ENCODE measurements at regions not wholly inside any gene's neighbourhood (a gene's known extent, or its start where the extent isn't known, plus 50 kb on each side); places are given as distances from the start of the nearest gene placed in this dataset.

DNA sequence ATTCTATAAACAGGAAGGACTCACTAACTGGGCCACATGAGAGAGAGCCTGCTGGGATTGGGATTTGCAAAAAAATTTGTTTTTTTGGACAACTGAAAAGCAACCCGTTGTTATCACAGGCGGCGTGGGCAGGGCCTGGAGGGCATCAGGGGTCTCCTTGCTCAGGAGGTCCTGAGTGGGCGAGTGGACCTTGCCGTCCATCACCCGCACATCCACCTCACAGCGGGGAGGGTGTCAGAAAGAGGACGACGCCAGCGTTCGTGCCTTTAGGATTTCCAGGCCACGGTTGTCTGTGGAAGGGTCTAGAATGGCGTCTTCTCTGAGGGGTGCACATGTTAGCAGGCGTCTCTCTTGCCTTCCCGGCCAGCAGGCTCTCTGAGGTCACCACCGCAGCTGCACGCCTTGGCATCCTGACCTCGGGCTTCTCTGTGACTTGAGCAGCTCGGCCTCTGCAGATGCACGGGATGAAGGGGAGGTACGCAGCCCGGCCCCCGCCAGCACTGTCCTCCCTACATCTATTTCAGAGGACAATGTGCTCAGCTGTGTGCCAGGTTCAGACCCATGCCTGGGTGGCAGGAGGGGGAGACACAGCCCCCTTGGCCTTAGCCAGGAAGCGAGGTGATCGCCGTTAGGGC is 749.5 kb downstream of the BRD1 start:
- 63 to 68% (median 64%) methylated on average over 25 to 26 of the region's 26 CpGs for WGBS, 3 donors
- H3K27me3 ChIP-seq = no peaks in the 10 kb centered on the region
- no peaks in the 10 kb centered on the region for H3K36me3 ChIP-seq
- TF ChIP-seq, protein P1, sequence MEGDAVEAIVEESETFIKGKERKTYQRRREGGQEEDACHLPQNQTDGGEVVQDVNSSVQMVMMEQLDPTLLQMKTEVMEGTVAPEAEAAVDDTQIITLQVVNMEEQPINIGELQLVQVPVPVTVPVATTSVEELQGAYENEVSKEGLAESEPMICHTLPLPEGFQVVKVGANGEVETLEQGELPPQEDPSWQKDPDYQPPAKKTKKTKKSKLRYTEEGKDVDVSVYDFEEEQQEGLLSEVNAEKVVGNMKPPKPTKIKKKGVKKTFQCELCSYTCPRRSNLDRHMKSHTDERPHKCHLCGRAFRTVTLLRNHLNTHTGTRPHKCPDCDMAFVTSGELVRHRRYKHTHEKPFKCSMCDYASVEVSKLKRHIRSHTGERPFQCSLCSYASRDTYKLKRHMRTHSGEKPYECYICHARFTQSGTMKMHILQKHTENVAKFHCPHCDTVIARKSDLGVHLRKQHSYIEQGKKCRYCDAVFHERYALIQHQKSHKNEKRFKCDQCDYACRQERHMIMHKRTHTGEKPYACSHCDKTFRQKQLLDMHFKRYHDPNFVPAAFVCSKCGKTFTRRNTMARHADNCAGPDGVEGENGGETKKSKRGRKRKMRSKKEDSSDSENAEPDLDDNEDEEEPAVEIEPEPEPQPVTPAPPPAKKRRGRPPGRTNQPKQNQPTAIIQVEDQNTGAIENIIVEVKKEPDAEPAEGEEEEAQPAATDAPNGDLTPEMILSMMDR (IDR thresholded peaks at IDR 0.05) = no peak
- no peak for TF ChIP-seq EP300 (IDR thresholded peaks at IDR 0.05)
- TF ChIP-seq POLR2A (IDR thresholded peaks at IDR 0.05) = no peak
- no peaks in the 10 kb centered on the region for H3K9me3 ChIP-seq
- H3K4me1 ChIP-seq (ENCODE audit: insufficient read depth) = no peaks in the 10 kb centered on the region
- DNase-seq = peak in 1 of 5 donors; percentile 21
- H3K27ac ChIP-seq = no peak overlapping the region
- no peak overlapping the region for H3K4me3 ChIP-seq
- intact Hi-C loops (cut with DNase I) = no loop called here

DNA sequence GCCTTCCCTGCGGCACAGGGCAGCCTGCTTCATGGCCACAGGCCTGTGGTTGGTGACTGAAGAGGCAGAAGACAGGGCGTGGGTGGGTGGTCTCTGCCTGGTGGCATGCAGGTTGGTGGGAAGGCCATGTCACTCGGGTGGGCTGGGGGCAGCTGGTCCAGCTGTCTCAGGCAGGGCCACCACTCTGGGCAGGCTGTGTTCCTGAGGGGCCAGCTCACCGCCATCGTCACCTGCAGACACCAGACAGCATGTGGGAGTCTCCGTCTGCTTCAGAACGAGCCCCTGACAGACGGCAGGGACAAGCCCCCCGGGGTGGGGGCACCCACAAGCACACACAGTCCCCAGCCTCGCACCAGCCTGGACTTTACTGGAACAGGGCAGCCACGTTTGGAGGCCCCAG is 750.1 kb downstream of the BRD1 start:
- H3K27me3 ChIP-seq = no peaks in the 10 kb centered on the region
- intact Hi-C loops (cut with DNase I) = no loop called here
- 65 to 82% (median 72%) methylated on average over 11 of the region's 11 CpGs for WGBS, 3 donors
- no peaks in the 10 kb centered on the region for H3K36me3 ChIP-seq
- no peak overlapping the region for H3K27ac ChIP-seq
- H3K4me3 ChIP-seq = no peak overlapping the region
- H3K9me3 ChIP-seq = no peaks in the 10 kb centered on the region
- H3K4me1 ChIP-seq (ENCODE audit: insufficient read depth) = no peaks in the 10 kb centered on the region
- DNase-seq = no peak
- TF ChIP-seq EP300 (IDR thresholded peaks at IDR 0.05) = no peak
- TF ChIP-seq, protein P1 (IDR thresholded peaks at IDR 0.05) = no peak
- no peak for TF ChIP-seq POLR2A (IDR thresholded peaks at IDR 0.05)

DNA sequence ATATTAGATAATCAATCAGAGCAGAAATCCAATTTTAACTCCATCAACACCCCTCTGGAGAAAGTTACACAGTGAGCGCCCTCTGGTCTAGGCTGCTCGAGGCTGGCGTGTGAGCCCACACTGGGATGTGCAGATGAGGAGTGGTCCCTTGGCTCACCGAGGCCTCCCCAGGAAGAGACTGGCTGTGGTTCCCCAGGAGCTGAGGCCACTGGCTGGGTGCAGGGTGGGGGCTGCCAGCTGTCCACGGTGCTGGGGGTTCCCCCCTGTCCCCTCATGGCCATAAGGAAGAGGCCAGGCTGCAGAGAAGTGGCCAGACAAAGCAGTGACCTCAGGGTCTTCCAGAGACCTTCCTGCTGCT is 750.7 kb downstream of the BRD1 start:
- TF ChIP-seq POLR2A (IDR thresholded peaks at IDR 0.05) (no peak), EP300 (IDR thresholded peaks at IDR 0.05) (no peak)
- TF ChIP-seq, protein P1 (IDR thresholded peaks at IDR 0.05) = no peak
- Histone ChIP-seq H3K36me3 (no peaks in the 10 kb centered on the region), H3K4me1 (ENCODE audit: insufficient read depth) (no peaks in the 10 kb centered on the region), H3K9me3 (no peaks in the 10 kb centered on the region), H3K4me3 (no peak overlapping the region), H3K27ac (no peak overlapping the region), H3K27me3 (no peaks in the 10 kb centered on the region)
- no peak for DNase-seq
- intact Hi-C loops (cut with DNase I) = no loop called here
- WGBS, 3 donors = 75 to 78% (median 78%) methylated on average over 5 of the region's 5 CpGs

DNA sequence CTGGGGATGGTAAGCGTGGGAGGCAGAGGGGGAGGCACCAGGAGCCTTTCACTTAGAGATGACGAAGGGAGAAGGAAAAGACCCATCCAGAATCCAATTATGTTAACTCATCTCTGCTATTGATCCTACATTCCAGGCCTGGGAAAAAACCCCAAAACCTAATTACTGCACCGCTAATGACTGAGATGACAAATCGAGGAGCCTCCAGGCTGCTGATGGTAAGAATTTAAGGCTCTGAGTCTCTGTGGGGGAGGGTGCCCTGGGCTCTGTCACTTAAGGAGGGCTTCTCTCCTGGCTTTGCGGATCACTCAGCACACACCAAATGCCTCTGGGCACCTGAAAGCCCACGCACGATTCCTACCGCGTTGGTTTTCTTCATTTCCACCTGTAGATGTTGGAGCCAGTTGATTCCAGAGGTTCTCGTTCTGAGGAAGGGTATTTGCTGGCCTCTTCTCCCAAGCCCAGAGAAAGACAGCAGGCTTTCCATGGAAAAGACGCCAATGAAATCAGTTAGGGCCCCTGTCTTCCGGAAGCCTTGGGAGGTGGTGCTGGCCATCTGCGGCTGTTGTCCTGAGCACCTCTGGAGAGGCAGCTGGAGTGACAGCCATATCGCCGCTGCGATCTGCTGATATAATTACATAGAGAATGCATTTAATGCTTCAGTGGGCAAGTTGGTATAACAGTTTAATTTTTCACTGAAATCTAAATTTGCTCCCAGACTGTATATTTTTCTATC is 751.2 kb downstream of the BRD1 start:
- 70 to 83% (median 81%) methylated on average over 16 of the region's 16 CpGs for WGBS, 3 donors
- no peaks in the 10 kb centered on the region for H3K4me1 ChIP-seq (ENCODE audit: insufficient read depth)
- TF ChIP-seq POLR2A (IDR thresholded peaks at IDR 0.05) = no peak
- TF ChIP-seq EP300 (IDR thresholded peaks at IDR 0.05) = no peak
- TF ChIP-seq, protein P1 (IDR thresholded peaks at IDR 0.05) = no peak
- H3K4me3 ChIP-seq = no peak overlapping the region
- H3K36me3 ChIP-seq = no peaks in the 10 kb centered on the region
- no peaks in the 10 kb centered on the region for H3K9me3 ChIP-seq
- intact Hi-C loops (cut with DNase I) = no loop called here
- no peaks in the 10 kb centered on the region for H3K27me3 ChIP-seq
- no peak for DNase-seq
- H3K27ac ChIP-seq = no peak overlapping the region
